Smooth muscle cell (in vitro differentiated cells): ENCODE measurements at regions not wholly inside any gene's neighbourhood (a gene's known extent, or its start where the extent isn't known, plus 50 kb on each side); places are given as distances from the start of the nearest gene placed in this dataset.

Experiments
- DNase-seq: peaks from one replicate; lab custom pipeline; 2025; ENCODE audit not compliant: unreplicated experiment; lab: John Stamatoyannopoulos, UW
- H2AFZ ChIP-seq: fragments of 200-600 bp; sonication (generic); 2 replicates; pipeline ENCODE4 v1.6.0; 2016; ENCODE audit warnings: antibody characterized with exemption, low read depth, mild to moderate bottlenecking
- H3F3A ChIP-seq: fragments of 200-600 bp; sonication (generic); 2 replicates; pipeline ENCODE4 v1.6.0; 2017; ENCODE audit warnings: antibody characterized with exemption, low read depth
- H3K27ac ChIP-seq: fragments of 200-600 bp; sonication (generic); 2 replicates; pipeline ENCODE4 v1.5.1; 2016; ENCODE audit warnings: low read depth, mild to moderate bottlenecking
- H3K27me3 ChIP-seq: fragments of 200-600 bp; sonication (generic); 2 replicates; pipeline ENCODE4 v1.6.1; 2016; ENCODE audit warnings: low read depth, mild to moderate bottlenecking
- H3K36me3 ChIP-seq: fragments of 200-600 bp; sonication (generic); 2 replicates; pipeline ENCODE4 v1.5.1; 2016; ENCODE audit warnings: low read depth
- H3K4me1 ChIP-seq: fragments of 200-600 bp; sonication (generic); 2 replicates; pipeline ENCODE4 v1.5.1; 2016; ENCODE audit warnings: low read depth
- H3K4me2 ChIP-seq: fragments of 200-600 bp; sonication (generic); 2 replicates; pipeline ENCODE4 v1.6.0; 2016; ENCODE audit warnings: mild to moderate bottlenecking
- H3K4me3 ChIP-seq: fragments of 200-600 bp; sonication (generic); 2 replicates; pipeline ENCODE4 v1.5.1; 2016; ENCODE audit warnings: mild to moderate bottlenecking
- H3K79me2 ChIP-seq: fragments of 200-600 bp; sonication (generic); 2 replicates; pipeline ENCODE4 v1.6.0; 2016; ENCODE audit warnings: low read depth, mild to moderate bottlenecking
- H3K9ac ChIP-seq: fragments of 200-600 bp; sonication (generic); 2 replicates; pipeline ENCODE4 v1.6.0; 2016; ENCODE audit warnings: low read depth
- H3K9me3 ChIP-seq: fragments of 200-600 bp; sonication (generic); replicated peaks from 2 replicates; pipeline ENCODE4 v1.5.1; 2016; ENCODE audit warnings: low read depth
- H4K20me1 ChIP-seq: fragments of 200-600 bp; sonication (generic); 2 replicates; pipeline ENCODE4 v1.6.0; 2016; ENCODE audit warnings: low read depth
- CTCF ChIP-seq: fragments of 200-600 bp; sonication (generic); IDR thresholded peaks from 2 replicates; pipeline ENCODE4 v1.5.1; 2017; ENCODE audit warnings: borderline replicate concordance, mild to moderate bottlenecking, antibody characterized with exemption; ENCODE audit not compliant: insufficient read depth, poor library complexity, severe bottlenecking
- WGBS: methylation state at CpG from one replicate; pipeline ENCODE4 v1.1.7; 2016; ENCODE audit warnings: low lambda C conversion rate; 5-methylcytosine and 5-hydroxymethylcytosine counted together

GRCh38 chr6:71220466-71220865, 68.1 kb upstream of the OGFRL1 start:
- Histone ChIP-seq H3K36me3 (no peaks in the 10 kb centered on the region), H3K27ac (no peak overlapping the region), H3K9ac (no peak overlapping the region), H3K27me3 (no peaks in the 10 kb centered on the region), H3K4me3 (no peak overlapping the region), H3K79me2 (no peaks in the 10 kb centered on the region), H3K4me2 (no peak overlapping the region), H3F3A (no peaks in the 10 kb centered on the region), H3K9me3 (no peaks in the 10 kb centered on the region), H2AFZ (no peak overlapping the region), H3K4me1 (no peaks in the 10 kb centered on the region), H4K20me1 (no peaks in the 10 kb centered on the region)
- TF ChIP-seq CTCF, result no peak
- DNase-seq, result no peak
- 96% methylated on average over 3 of the region's 3 CpGs for WGBS

- no peak overlapping the region for H2AFZ ChIP-seq
- H3K36me3 ChIP-seq, result no peaks in the 10 kb centered on the region
- H3K9me3 ChIP-seq, result no peaks in the 10 kb centered on the region
- H3K79me2 ChIP-seq, result no peaks in the 10 kb centered on the region
- no peak for DNase-seq
- H4K20me1 ChIP-seq, result no peaks in the 10 kb centered on the region
- no peaks in the 10 kb centered on the region for H3K27me3 ChIP-seq
- no peaks in the 10 kb centered on the region for H3F3A ChIP-seq
- no peak overlapping the region for H3K4me3 ChIP-seq
- no peak overlapping the region for H3K9ac ChIP-seq
- WGBS, result 83% methylated on average over 4 of the region's 4 CpGs
- TF ChIP-seq CTCF, result no peak
- no peaks in the 10 kb centered on the region for H3K4me1 ChIP-seq
- no peak overlapping the region for H3K4me2 ChIP-seq
- no peak overlapping the region for H3K27ac ChIP-seq
These were observed 65.9 kb upstream of the OGFRL1 start for GRCh38 chr6:71222671-71223070.

GRCh38 chr6:71224011-71224410, 64.6 kb upstream of the OGFRL1 start:
- no peak overlapping the region for H3K27ac ChIP-seq
- H4K20me1 ChIP-seq, result no peaks in the 10 kb centered on the region
- no peaks in the 10 kb centered on the region for H3K36me3 ChIP-seq
- no peaks in the 10 kb centered on the region for H3F3A ChIP-seq
- H3K4me2 ChIP-seq, result no peak overlapping the region
- no peak for TF ChIP-seq CTCF
- H3K27me3 ChIP-seq, result no peaks in the 10 kb centered on the region
- no peaks in the 10 kb centered on the region for H3K79me2 ChIP-seq
- DNase-seq, result no peak
- H3K9ac ChIP-seq, result no peak overlapping the region
- H3K4me3 ChIP-seq, result no peak overlapping the region
- H2AFZ ChIP-seq, result no peak overlapping the region
- WGBS, result 82% methylated on average over 2 of the region's 2 CpGs
- no peaks in the 10 kb centered on the region for H3K9me3 ChIP-seq
- no peaks in the 10 kb centered on the region for H3K4me1 ChIP-seq

GRCh38 chr6:71226151-71226550, 62.5 kb upstream of the OGFRL1 start:
- Histone ChIP-seq H3K4me1 (no peaks in the 10 kb centered on the region), H3F3A (no peaks in the 10 kb centered on the region), H3K27me3 (no peaks in the 10 kb centered on the region), H3K9ac (no peak overlapping the region), H3K4me2 (no peak overlapping the region), H4K20me1 (no peaks in the 10 kb centered on the region), H3K4me3 (no peak overlapping the region), H2AFZ (no peak overlapping the region), H3K79me2 (no peaks in the 10 kb centered on the region), H3K36me3 (no peaks in the 10 kb centered on the region), H3K9me3 (no peaks in the 10 kb centered on the region), H3K27ac (no peak overlapping the region)
- WGBS, result 97% methylated on average over 1 of the region's 1 CpG
- no peak for DNase-seq
- no peak for TF ChIP-seq CTCF
